ENCODE measurements at regions not wholly inside any gene's neighbourhood (a gene's known extent, or its start where the extent isn't known, plus 50 kb on each side); places are given as distances from the start of the nearest gene placed in this dataset.

DNA sequence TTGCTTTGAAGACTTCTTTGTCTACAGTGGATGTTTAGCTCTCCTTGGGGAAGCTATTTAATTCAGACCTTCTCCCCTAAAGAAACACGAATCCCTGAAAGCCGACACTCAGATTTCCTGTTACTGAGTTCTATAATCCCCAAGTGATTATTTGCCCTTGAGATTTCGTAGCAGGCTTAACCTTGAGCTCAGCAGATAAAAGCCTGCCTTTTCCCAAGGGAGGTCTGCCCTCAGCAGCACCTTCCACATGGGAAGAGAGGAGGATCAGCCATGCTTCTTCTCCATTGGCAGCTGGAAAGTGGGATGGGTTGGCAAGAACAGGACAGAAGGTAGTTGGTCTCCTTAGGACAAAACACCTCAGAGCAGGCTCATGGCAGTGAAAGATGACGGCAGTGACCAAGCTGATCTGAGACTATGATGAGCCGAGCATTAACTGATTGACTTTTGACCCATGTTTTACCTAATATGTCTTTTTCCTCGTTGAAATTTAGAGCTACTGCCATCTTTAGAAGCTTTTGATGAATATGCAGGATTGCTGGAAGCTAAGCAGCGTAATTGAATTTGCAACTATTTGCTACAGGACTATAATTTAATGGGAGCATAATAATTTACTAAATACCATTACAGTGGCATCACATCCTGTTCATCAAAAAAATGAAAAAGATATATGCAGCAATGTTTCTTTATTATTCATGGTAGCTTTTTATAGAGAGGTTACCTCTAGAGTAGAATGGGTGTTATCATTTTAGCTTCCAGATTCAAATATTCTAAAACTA lies 511.1 kb upstream of the ID2 start:
- TF ChIP-seq EZH2 (IDR thresholded peaks at IDR 0.05) (no peak), EZH2phosphoT487 (IDR thresholded peaks at IDR 0.05) (no peak)
- TF ChIP-seq, protein P1, sequence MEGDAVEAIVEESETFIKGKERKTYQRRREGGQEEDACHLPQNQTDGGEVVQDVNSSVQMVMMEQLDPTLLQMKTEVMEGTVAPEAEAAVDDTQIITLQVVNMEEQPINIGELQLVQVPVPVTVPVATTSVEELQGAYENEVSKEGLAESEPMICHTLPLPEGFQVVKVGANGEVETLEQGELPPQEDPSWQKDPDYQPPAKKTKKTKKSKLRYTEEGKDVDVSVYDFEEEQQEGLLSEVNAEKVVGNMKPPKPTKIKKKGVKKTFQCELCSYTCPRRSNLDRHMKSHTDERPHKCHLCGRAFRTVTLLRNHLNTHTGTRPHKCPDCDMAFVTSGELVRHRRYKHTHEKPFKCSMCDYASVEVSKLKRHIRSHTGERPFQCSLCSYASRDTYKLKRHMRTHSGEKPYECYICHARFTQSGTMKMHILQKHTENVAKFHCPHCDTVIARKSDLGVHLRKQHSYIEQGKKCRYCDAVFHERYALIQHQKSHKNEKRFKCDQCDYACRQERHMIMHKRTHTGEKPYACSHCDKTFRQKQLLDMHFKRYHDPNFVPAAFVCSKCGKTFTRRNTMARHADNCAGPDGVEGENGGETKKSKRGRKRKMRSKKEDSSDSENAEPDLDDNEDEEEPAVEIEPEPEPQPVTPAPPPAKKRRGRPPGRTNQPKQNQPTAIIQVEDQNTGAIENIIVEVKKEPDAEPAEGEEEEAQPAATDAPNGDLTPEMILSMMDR (IDR thresholded peaks at IDR 0.05): no peak
